SH-SY5Y (cell line): ENCODE measurements at regions not wholly inside any gene's neighbourhood (a gene's known extent, or its start where the extent isn't known, plus 50 kb on each side); places are given as distances from the start of the nearest gene placed in this dataset.

ENCODE experiments used
- GATA2 ChIP-seq: IDR thresholded peaks from 2 replicates; pipeline ENCODE4 v1.6.1; 2011; ENCODE audit warnings: mild to moderate bottlenecking, low read depth, low read length
- GATA3 ChIP-seq: IDR thresholded peaks from 2 replicates; pipeline ENCODE4 v1.6.1; 2011; ENCODE audit warnings: low read depth, mild to moderate bottlenecking, low read length, moderate library complexity

GRCh38 chr20:39861381-39861780 is 827.7 kb downstream of the MAFB start:
- TF ChIP-seq GATA3 (no peak), GATA2 (no peak)
